ENCODE measurements at regions not wholly inside any gene's neighbourhood (a gene's known extent, or its start where the extent isn't known, plus 50 kb on each side); places are given as distances from the start of the nearest gene placed in this dataset.

DNA sequence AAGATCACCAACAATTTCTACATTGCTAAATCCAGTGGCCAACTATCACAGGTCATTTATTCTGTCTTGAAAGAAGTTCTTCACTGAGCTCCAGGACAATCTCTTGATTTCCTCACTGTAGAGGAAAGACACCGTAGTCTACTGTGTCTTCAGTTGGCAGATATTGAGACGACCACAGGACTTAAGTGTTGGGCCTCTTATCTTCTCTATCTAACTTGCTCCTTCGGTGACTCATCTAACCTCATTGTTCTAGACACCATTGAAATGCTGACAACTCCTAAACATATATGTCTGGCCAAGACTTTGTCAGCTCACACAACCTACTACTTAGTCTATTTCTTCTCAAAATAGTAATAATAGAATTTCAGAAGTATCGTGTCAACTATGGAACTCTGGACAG lies 425.8 kb downstream of the ARAP2 start:
- DNase-seq (ENCODE audit: low read depth) = no peak

DNA sequence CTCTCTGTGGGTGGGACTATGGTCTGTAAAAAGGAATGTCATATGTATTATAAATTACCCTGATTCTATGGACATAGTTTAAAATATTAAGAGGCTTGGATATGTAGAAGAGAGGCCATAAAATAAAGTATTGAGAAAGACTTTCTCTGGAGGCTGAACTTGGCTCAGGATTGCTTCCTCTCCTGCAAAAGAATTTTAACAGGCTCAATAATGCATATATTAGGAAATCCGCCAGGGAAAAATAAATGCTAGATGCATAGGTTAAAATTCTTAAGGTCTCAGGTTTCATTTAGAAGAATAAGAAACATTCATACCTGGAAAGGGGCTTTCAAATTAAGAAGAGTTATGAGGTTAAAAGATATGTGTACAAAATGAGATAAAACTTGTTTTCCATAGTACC lies 424.3 kb downstream of the ARAP2 start:
- no peak for DNase-seq (ENCODE audit: low read depth)

DNA sequence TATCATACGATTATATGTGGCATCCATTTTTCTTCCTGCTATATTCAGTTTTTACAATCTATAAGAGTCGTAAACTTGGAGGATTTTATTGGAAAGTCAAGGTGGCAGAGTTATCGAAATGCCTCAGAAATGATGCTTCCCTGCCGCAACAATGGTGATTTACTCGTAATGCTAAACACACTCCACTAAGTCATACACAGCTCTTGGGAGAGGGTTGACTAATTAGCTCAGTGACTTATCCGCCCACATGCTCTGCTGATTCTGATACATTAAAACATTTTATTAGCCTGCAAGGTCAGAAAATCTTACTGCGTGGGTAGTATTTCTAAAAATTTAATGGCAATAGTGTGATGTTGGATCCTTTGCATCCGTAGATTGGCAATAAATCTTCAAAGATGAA lies 420.1 kb downstream of the ARAP2 start:
- DNase-seq (ENCODE audit: low read depth) = no peak

DNA sequence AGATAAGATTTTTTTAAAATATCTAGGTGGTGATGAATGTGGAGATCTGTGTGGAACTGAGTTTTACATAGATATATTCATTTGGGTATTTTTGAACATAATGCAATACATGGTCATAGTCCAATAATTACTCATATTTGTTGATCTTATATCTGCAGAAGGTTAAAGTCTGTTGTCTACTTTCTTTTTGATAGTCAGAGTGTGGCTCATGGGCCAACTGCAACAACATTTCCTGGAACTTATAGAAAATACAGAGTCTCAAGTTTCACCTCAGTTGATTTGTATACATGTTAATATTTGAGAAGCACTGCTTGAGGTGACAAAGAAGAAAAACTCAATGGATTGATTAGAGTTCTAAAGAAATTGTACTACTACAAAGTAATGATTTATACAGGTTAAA lies 408.4 kb downstream of the ARAP2 start:
- DNase-seq (ENCODE audit: low read depth) = no peak

DNA sequence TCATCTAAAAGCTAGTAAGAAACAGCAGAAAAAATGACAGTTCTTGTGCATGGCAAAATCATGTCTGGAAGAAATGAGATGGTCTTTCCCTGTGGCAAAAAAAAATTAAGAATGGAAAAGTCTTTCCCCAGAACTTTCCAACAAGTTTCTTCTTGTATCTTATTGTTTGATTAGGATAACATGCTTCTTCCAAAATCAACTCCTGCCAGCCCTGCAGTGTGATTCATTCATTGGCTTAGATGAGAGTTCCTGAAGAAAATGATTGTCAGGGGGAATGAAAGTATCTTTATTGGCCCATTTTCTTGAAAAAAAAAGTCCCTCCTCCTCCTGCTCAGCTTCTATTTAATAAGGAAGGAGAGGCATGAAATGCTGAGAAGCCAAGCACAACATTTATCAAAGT lies 407.7 kb downstream of the ARAP2 start:
- no peak for DNase-seq (ENCODE audit: low read depth)

DNA sequence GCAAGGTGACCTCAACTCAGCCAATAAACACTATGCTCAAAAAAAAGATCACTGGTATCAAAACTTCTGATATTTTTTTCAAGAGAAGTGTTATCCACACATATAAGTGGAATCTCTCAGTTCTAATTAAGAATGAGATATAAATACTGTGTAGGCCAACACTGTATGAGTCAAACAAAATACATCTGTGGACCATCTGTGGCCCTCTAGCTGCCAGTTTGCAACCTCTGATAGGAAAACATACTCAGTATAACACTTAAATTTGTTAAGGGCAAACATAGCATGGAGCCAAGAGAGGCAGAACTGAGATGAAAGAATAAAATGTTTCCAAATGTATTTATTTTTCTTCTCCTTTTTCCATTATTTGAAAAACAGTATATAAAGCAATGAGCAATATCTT lies 377.3 kb downstream of the ARAP2 start:
- DNase-seq (ENCODE audit: low read depth) = no peak

DNA sequence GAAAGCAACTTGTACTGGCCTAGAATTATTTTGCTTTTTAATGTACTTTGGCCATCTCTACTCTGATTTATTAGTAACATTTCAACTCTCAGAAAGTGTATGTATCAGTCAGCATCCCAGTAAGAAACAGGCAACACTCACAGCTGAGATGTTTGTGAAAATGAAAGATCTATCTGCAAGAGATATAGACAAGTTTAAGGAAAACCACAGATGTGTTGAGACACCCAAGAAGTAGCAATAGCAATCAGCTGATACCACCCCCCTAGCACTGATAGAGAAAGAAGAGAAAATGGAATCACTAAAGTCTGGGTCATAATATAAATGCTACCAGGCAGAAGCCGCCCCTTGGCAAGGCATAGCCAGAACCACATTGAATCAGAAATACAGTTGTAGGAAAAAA lies 372.0 kb downstream of the ARAP2 start:
- no peak for DNase-seq (ENCODE audit: low read depth)

DNA sequence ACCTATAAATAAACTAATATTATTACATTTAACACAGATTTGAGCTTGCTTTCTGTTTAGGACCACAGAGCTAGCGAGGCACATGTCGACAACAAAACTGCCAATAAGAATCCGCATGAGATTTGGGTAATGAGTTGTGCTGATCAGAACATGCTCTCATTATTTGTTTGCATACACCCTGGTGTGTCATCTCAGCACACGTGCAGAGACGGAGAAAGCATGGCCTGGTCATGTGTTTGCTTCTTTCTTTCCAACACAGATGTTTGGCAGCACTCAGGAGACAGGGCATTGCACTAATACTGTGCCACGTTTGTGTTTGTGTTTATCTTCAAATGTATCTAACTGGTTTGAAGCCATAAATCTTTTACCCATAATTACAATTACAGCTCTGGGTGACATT lies 364.8 kb downstream of the ARAP2 start:
- no peak for DNase-seq (ENCODE audit: low read depth)

DNA sequence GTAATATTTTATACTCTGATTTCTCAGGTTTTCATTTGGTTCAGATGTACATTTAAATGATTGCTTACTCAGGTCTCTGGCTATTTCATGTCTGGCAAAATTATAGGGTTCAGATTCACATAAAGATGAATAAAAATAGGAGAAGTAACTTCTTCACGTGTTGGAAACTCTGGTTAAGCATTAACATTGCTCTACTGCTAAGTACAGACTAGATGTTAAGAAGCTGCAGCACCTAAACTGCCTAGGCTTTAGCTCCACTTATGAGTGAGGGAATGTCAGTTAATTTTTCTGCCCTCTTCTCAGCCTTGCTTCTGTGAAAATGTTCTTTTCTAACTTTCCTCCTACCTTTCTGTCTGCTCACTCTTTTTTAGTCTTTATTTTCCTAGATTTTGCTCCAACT lies 361.2 kb downstream of the ARAP2 start:
- DNase-seq (ENCODE audit: low read depth) = no peak

DNA sequence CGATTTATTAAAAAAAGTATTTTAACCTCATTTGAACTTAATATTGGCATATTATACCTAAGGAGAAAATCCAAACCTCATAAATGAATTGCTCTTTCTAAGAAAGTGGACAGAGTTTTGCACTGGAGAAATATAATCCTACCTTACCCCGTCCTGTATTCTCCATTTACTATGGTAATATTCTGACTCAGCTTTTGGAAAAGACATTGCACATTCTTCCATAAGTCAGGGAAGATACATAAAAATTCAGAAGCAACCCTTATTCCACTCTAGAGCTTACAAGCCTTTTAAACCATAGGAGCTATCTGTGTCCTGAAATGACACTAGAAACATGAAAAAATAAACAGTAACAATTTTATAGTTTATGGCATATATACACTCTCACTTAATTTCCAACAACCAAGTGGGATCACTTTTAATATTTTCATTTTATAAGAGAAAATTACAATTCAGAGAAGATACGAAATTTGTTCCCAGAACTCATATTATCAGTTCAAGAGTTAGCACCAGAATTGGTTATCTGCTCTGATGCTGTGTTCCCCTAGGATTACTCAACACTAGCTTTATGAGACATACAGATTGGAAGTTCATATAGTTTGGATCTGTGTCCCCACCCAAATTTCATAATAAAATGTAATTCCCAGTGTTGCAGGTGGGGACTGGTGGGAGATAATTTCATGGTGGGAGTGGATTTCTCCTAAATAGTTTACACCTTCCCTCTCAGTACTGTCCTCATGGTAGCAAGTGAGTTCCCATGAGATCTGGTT lies 359.4 kb downstream of the ARAP2 start:
- no peak for DNase-seq (ENCODE audit: low read depth)

DNA sequence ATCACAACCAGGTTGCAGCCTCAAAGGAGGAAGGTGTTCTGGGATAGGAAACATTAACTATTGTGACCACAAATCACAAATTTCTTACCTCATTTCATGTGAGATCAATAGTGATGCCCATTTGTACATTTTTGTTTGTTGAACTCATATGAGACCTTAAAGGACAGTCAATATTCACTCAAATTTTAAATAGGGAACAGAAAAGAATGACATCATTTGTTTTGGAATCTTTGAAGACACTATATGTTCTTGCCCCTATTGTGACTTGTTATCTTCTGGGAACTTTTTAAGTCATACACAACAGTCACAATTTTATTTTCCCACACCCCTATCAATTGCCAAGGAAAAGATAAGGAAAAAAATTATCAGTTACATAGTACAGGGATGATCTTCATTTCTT lies 346.5 kb downstream of the ARAP2 start:
- no peak for DNase-seq (ENCODE audit: low read depth)

DNA sequence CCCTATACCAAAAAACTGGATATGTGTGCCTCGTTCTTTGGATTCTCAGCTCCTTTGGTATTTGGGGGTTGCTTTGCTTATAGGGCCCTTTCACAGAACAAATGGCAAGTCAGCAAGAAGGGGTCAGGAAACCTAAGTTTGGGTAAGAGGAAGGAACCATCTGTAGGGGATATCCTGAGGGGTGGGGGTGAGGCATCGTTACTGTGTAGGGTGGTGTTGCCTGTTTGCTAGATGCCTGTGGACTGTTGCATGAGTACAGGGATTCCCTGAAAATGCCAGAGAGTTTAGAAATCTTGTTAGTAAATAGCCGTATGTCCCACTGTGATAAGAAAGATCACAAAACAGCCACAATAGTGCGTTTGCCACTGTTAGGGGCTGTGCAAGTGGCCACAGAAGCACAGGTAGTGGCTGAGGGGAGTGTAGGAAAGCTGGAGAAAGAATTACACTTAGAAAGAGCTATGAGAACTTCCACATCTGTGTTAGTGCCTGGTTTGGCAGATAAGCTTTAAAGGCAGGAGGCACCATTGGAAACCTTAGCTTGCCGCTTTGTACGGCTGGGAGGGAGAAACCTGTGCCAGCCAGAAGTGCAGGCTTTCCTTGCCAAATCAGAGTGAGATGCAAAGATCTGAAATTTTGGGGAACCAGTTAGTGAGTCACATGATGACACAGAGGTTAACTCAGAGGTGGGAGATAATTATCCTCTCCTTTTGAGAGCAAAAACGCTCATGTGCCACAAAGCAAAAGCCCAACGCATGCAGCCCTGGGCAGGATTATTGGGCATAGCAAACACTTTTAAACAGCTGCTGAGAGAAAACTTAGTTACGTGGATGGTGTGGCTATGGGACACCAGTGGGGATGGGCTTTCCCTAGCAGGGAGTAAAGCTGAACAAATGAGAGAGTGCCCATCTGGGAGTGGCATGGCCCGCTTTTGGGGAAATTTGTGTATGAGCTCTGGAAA lies 343.7 kb downstream of the ARAP2 start:
- DNase-seq (ENCODE audit: low read depth) = no peak

DNA sequence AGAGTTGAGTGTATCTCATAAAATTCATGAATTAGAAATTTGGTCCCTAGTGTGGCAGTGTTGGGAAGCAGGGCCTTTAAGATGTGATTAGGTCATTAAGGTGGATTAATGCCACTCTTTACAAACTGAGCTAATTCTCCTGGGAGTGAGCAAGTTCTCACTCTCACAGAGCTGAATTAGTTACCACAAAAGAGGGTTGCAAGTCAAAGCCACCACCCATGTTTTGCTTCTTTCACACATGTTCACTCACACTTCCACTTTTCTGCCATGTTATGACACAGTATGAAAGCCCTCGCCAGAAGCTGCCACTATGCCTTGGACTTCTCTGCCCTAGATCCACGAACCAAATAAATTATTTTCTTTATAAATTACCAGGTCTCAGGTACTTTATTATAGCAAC lies 332.1 kb downstream of the ARAP2 start:
- DNase-seq (ENCODE audit: low read depth) = no peak

DNA sequence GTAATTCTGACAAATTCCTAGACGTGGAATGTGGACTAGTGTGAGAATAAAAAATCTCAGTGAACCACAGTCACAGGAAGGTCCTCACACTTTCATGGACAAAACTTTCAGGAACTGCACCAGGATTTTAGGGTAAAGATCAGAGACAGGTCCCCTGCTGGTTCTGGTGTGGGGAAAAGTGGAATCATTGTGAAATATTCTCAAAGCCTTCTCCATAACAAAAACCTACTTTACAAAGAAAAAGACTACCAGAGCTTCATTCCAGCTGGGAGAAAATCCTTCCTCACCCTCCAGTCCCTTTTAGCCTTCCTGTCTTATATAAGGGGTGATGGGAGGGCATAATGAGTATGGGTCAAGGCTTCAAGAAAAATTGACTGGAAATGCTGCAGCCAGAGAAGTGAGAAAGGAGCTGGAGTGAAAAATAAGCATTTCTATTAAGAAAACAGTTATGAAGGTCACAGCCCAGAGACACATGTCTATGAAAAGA lies 325.8 kb downstream of the ARAP2 start:
- no peak for DNase-seq (ENCODE audit: low read depth)

DNA sequence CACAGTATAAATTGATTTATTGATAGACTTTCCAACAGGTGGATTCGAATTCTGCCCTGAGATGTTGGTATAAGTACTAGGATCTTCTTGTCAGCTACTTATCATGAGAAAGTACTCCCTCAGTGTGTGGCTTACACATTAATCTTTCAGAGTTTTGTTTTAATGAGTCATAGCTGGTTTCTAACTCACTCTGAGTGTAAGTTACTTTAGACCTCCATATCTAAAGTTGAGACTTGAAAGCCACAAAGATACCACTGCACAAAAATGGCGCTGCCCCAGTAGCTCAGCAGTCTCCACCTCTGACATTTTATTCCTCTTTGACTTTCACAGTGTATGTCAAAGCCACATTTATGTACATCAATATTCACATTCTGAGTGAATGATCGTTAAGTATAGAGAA lies 318.5 kb downstream of the ARAP2 start:
- DNase-seq (ENCODE audit: low read depth) = peak; percentile 60

DNA sequence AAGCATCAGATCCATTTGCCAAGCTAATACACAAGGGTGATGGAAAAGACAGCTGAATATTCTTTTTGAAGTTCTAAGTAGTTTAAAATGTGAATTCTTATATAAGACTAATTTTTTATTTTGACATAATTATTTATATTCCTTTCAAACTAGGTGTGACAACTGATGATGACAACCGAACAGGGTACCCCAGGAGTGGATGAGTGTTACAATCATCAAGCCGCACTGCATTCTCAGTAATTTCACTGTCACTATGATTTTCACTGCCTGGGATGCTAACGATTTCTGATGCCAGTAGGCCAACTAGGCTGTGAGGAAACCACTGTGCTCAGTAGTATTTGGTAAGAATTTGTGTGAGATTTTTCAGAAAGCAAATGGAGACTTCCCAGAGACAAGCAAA lies 317.5 kb downstream of the ARAP2 start:
- DNase-seq (ENCODE audit: low read depth) = no peak

DNA sequence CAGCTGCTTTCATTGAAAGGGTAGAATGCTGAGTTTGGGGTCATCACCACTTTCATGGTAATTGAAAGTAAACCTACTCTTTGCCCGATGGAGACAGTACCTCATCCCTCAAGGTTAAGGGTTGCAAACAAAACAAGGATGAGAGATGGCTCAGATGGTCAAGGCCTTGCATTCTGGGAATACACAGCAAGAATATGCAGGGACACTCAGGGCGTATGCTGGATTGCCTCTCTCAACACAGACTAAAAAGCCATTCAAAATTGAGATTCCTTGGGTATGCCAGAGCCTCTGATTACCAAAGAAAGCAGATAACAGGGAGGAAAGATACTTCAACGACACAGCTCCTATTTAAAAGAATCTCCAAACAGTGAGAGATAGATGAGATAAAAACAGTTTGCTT lies 310.4 kb downstream of the ARAP2 start:
- DNase-seq (ENCODE audit: low read depth) = no peak

DNA sequence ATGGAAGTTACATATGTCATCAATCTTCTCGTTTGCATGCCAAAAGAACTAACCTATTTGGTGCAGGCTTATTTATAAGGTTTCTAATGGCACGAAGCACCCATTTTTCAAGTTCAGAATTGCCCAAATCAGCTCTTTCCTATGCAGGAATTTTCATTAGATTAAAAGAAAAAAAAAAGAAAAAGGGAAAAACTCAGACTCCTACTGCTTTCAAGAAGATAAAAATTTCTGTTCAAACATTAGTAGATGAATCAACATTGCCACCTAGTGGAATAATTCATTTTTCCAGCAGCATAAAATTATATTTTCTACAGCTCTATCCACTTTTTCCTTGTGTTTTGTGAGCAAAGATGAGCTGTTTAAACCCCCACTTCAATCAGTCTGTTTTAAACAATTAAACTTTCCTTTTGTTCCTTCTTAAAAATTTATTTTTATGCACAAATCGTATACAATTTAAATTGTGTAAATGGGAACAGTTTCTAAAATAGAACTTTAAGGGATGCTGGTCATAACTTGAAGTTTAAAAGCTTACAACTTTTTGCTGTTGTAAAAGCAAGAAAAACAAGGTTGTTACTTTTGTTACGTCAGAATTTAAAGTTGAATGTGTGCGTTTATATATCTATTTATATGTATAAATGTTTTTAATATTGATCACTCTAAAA lies 309.9 kb downstream of the ARAP2 start:
- DNase-seq (ENCODE audit: low read depth) = peak; percentile 47

DNA sequence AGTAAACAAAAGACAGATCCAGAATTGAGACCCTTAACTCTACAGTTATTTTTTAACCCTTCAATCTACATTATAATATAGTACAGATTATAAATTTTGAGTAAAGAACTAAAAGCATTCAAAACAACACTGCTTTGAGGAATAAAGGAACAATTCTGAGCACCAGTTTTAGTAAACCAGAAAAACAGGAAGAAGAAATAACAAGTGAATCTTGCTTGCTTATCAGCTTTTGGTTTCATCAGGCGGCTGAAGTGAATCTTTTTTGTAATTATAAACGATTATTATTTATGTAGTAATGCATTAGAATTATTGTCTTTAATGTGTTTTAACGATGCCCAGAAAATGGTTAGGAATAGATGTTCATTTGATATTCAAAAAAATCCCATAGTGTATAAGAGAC lies 305.4 kb downstream of the ARAP2 start:
- DNase-seq (ENCODE audit: low read depth) = no peak

DNA sequence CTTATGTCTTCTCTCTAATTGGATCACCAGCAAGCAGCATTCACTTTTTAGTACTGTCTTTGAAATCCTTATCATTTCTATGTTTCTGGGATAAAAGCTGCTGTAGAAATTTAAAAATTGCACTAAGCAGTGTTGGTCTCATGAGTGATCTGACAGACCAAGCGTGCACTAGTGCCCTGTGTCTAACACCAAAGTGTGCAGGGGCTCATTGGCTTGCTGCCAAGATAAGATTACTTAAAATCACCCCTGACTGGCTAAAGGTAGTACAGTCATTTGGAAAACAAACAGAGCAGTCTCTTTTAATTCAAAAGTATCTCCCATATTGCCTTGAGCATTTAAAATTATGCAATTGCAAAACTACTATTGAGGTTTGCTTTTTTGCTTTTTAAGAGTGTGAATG lies 304.6 kb downstream of the ARAP2 start:
- no peak for DNase-seq (ENCODE audit: low read depth)

DNA sequence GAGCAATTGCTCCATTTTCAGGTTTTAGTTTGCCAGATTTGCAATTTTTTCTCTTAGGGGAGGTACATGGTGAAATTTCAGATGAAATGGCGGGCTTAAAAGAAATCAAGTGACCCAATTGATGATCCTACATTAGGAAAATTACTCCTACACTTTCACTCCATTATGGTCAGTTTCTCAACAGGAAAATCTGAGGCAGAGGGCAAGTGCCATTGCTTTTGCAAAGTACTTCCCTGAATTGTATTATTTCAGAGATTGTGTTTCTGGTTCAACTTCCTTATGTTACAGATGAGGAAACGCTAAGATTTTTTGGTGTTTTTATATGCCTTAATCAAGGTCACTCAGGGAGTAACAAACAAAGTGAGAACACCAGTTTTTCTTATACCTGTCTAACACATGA lies 302.2 kb downstream of the ARAP2 start:
- DNase-seq (ENCODE audit: low read depth) = no peak

DNA sequence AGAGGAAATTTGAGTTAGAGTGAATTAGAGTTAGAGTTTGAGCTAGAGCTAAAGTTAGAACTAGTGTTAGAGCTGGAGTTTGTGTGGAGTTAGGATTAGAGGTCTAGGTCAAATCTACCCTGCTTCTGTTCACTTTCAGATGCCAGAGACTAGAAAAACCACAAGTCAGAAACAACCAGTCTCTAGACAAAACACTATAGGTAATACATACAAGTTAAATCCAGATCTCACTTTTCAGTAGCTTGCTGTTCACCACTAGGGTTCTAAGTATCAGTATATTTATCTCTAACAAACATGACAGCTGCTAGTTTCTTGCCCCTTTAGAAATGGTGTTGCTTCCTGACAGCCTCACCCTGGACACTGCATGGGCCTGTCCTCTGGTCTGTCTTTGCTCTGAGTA lies 300.7 kb downstream of the ARAP2 start:
- no peak for DNase-seq (ENCODE audit: low read depth)

DNA sequence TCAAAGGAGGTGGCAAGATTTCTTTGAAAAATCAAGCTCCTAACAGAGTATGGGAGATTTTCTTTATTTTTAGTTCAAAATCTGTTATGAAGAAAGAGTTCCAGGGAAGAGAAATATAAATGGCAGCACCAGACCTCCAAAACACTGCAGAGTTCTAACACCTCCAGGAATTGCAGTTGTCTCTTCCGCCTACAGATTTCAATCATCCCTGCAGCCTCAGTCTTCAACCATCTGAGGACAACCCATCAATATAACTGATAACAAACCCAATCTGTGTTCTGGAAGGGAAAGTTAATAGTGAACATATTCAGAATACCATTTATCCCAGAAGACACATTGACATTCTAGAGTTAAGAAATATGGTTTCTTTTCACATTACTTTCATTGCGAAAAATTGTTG lies 296.1 kb downstream of the ARAP2 start:
- DNase-seq (ENCODE audit: low read depth) = no peak
